GM13977 (cell line): ENCODE measurements at regions not wholly inside any gene's neighbourhood (a gene's known extent, or its start where the extent isn't known, plus 50 kb on each side); places are given as distances from the start of the nearest gene placed in this dataset.

ENCODE experiments used
- DNase-seq: peaks from one replicate; pipeline ENCODE4 v3.0.0; 2012; ENCODE audit warnings: low spot score
- in situ Hi-C: fragments of 300-500 bp; cut with MboI; formaldehyde crosslinking; loops from one replicate; pipeline ENCODE4 v1.12.0; 2022; ENCODE audit warnings: low sequenced_read_pairs, low pct_unique_long_range_greater_than_20kb, mixed read lengths, inconsistent platforms; ENCODE audit not compliant: unreplicated experiment
- TF ChIP-seq, protein P1 (sequence below): IDR thresholded peaks from 2 replicates; pipeline ENCODE4 v1.5.1; 2012; ENCODE audit warnings: mild to moderate bottlenecking, control low read depth; ENCODE audit not compliant: insufficient read depth; ENCODE audit errors: extremely low read depth, missing control alignments

DNA sequence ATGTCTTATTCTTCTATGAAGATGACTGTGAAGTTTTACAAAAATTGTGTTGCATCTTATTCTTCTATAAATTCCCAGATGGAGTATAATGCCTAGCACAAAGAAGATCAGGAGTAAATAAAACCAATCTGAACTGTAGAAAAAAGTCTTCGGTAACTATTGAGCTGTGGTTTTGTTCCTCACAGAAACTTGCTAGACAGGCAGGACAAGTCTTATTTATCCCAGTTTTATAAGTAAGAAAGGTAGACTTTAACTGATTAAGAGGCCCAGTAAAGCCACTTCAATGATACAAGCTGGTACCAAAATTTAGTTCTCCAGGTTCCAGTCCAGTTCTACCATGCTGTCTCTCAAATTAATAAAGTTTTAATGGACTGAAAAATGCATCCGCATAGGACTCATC lies 526.7 kb upstream of the SETBP1 start:
- in situ Hi-C loops: no loop called here
- DNase-seq: no peak
- TF ChIP-seq, protein P1, sequence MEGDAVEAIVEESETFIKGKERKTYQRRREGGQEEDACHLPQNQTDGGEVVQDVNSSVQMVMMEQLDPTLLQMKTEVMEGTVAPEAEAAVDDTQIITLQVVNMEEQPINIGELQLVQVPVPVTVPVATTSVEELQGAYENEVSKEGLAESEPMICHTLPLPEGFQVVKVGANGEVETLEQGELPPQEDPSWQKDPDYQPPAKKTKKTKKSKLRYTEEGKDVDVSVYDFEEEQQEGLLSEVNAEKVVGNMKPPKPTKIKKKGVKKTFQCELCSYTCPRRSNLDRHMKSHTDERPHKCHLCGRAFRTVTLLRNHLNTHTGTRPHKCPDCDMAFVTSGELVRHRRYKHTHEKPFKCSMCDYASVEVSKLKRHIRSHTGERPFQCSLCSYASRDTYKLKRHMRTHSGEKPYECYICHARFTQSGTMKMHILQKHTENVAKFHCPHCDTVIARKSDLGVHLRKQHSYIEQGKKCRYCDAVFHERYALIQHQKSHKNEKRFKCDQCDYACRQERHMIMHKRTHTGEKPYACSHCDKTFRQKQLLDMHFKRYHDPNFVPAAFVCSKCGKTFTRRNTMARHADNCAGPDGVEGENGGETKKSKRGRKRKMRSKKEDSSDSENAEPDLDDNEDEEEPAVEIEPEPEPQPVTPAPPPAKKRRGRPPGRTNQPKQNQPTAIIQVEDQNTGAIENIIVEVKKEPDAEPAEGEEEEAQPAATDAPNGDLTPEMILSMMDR: no peak

DNA sequence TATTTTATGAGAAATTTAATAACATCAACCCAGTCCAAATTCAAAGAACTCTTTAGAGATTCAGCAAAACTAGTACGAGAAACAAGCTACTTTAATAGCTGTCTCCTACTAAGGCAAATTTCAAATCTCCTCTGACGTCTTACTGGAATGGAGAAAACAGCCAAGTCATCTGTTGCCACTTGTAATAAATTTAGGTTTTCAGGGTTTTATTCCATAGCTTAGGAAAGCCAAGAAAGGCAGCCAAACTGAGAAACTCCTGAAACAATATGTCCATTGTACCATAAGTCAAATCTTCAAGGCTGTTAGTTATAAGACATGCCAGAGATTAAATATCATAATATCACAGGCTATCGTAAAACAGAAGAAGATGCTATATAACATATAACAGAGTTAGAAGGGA lies 524.6 kb upstream of the SETBP1 start:
- no peak for DNase-seq
- in situ Hi-C loops: no loop called here
- TF ChIP-seq, protein P1: no peak

DNA sequence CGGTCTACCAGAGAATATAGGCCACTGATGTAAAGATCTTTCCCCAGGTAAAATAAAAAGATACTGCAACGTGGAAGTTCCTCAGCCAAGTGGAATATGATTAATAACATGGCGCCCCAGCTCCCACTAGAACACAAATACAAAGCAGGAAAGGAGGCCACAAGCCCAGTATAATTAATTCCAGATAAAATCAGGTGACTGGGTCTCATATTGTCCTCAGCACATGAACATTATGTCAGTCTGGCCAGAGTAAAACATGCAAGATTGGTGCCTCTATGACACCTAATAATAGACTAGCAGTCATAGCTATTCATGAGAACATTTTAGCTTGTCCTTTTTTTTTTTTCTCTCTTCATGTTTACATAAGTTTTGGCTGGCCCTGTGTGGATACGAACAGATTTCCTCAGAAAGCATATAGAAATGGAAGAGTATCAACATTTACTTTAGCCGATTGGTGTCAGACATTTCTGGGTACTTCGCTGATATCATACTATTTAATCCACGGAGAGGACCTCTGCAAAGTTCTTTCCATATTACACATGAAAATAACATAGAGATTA lies 523.8 kb upstream of the SETBP1 start:
- in situ Hi-C loops: no loop called here
- TF ChIP-seq, protein P1: no peak
- no peak for DNase-seq

DNA sequence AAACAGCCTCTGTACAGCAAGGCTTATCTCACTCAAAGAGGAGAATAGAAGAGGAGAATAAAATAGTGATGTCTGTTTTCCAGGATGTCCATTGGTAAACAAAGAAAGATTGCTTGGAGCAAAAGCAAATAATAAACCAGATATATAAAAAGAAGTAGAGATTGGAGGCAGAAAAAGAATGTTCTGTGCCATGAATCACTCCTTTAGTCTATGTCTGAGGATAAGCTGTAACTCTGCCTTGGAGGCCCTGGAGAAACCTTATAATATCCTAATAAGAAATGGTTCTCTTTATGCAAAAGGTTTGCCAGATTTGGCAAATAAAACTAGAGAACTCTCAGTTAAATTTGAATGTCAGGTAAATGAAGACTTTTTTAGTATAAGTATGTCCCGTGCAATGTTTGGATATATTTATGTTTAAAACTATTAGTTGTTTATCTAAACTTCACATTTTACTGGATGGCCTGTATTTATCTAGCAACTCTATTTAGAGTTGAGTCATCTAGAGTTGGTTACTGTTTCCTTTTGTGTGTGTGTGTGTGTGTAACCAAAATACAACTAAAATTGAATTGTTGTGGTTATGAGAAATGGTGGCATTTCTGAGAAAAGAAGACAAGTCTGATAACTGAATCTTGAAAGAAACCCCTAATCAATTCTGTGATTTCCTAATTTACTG lies 510.3 kb upstream of the SETBP1 start:
- TF ChIP-seq, protein P1: no peak
- DNase-seq: no peak
- in situ Hi-C loops: no loop called here

DNA sequence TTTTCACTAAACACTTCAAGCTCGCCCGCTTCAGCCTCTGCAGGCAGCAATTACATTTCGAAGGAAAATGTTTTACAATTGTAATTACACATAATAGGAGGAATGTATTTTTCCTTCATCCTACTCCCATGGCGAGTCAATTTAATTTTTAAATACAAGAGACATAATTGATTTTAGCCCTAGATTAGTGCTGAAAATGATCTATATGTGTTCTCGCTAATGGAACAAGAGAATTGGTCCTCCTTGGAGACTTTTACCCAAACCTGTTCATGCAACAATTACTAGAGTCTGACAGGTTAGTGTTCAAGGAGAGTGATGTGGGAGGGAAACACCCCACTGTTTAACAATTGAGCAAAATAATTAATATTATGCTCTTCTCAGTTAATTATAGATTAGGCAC lies 509.4 kb upstream of the SETBP1 start:
- TF ChIP-seq, protein P1: no peak
- DNase-seq: no peak
- in situ Hi-C loops: no loop called here

DNA sequence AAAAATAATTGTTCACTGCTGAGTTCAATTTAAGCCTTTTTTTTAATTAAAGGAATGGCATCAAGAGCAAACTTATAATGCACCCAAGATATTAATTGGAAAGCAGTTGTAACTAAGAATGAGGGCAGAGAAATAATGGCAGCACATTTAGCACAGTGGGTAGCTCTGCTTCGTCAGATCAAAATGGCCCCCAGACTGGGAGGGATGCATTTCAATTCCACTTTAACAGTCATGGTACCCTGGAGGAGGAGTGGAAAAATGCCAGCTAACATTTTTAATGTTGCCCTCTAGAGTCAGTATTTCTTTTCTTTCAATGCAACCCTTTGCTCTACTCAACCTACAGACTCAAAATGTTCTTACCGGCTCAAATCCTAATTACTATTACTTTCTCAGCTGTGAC lies 504.8 kb upstream of the SETBP1 start:
- in situ Hi-C loops: no loop called here
- TF ChIP-seq, protein P1: no peak
- DNase-seq: no peak
